ENCODE measurements at regions not wholly inside any gene's neighbourhood (a gene's known extent, or its start where the extent isn't known, plus 50 kb on each side); places are given as distances from the start of the nearest gene placed in this dataset.

- intact Hi-C loops (cut with micrococcal nuclease) = no loop called here
- Histone ChIP-seq H3K4me3 (no peak overlapping the region), H3K27ac (replicated peaks) (no peak overlapping the region), H3K27me3 (ENCODE audit: low read depth) (peaks cover 13% of the 10 kb centered on the region), H3K4me1 (no peaks in the 10 kb centered on the region), H3K36me3 (no peaks in the 10 kb centered on the region), H3K9me3 (replicated peaks) (no peaks in the 10 kb centered on the region)
- DNase-seq = no peak
- TF ChIP-seq, protein P1, sequence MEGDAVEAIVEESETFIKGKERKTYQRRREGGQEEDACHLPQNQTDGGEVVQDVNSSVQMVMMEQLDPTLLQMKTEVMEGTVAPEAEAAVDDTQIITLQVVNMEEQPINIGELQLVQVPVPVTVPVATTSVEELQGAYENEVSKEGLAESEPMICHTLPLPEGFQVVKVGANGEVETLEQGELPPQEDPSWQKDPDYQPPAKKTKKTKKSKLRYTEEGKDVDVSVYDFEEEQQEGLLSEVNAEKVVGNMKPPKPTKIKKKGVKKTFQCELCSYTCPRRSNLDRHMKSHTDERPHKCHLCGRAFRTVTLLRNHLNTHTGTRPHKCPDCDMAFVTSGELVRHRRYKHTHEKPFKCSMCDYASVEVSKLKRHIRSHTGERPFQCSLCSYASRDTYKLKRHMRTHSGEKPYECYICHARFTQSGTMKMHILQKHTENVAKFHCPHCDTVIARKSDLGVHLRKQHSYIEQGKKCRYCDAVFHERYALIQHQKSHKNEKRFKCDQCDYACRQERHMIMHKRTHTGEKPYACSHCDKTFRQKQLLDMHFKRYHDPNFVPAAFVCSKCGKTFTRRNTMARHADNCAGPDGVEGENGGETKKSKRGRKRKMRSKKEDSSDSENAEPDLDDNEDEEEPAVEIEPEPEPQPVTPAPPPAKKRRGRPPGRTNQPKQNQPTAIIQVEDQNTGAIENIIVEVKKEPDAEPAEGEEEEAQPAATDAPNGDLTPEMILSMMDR (IDR thresholded peaks at IDR 0.05; ENCODE audit: borderline replicate concordance) = no peak
These were observed 94.2 kb upstream of the MYL2 start for GRCh38 chr12:111014547-111014946.

GRCh38 chr12:111012918-111013317 lies 92.5 kb upstream of the MYL2 start:
- peaks cover 13% of the 10 kb centered on the region for H3K27me3 ChIP-seq (ENCODE audit: low read depth)

DNA sequence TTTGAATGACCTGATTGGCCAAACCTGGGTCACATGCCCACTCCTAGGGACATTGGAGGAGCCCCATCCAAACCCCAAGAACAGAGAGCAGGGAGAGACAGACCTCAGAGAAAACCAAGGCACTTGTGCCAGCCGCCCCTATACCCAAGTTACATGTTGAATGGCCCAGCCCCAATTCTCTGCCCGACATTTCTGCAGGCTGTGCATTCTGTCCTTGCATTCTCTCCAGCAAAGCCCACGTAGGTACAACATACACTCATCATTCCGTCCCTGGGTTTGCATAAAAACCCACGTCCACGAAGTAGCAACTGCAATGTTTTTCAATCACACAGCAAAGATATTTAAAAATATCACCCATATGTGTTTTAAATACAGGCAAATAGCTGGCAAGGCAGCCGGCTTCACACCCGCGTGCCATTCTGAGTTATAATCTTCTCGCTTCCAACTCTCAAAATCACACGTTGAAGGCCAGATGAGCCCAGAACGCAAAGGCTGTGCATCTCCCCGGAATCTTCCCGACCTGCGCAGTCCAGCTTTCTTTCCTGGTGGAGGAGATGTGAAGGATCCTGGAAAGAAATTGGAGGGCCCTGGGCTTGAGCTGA lies 91.7 kb upstream of the MYL2 start:
- peaks cover 6% of the 10 kb centered on the region for H3K27me3 ChIP-seq (ENCODE audit: low read depth)
- H3K4me3 ChIP-seq = no peak overlapping the region
- TF ChIP-seq, protein P1 (IDR thresholded peaks at IDR 0.05; ENCODE audit: borderline replicate concordance) = no peak
- no peaks in the 10 kb centered on the region for H3K4me1 ChIP-seq
- DNase-seq = no peak
- intact Hi-C loops (cut with micrococcal nuclease) = no loop called here
- H3K36me3 ChIP-seq = no peaks in the 10 kb centered on the region
- no peaks in the 10 kb centered on the region for H3K9me3 ChIP-seq (replicated peaks)
- no peak overlapping the region for H3K27ac ChIP-seq (replicated peaks)

More at GRCh38 chr12:111012918-111013317, 92.5 kb upstream of the MYL2 start:
- H3K4me1 ChIP-seq = no peaks in the 10 kb centered on the region
- no peak overlapping the region for H3K27ac ChIP-seq (replicated peaks)
- TF ChIP-seq, protein P1 (IDR thresholded peaks at IDR 0.05; ENCODE audit: borderline replicate concordance) = no peak
- intact Hi-C loops (cut with micrococcal nuclease) = no loop called here
- no peaks in the 10 kb centered on the region for H3K36me3 ChIP-seq
- H3K9me3 ChIP-seq (replicated peaks) = no peaks in the 10 kb centered on the region
- no peak overlapping the region for H3K4me3 ChIP-seq
- no peak for DNase-seq

DNA sequence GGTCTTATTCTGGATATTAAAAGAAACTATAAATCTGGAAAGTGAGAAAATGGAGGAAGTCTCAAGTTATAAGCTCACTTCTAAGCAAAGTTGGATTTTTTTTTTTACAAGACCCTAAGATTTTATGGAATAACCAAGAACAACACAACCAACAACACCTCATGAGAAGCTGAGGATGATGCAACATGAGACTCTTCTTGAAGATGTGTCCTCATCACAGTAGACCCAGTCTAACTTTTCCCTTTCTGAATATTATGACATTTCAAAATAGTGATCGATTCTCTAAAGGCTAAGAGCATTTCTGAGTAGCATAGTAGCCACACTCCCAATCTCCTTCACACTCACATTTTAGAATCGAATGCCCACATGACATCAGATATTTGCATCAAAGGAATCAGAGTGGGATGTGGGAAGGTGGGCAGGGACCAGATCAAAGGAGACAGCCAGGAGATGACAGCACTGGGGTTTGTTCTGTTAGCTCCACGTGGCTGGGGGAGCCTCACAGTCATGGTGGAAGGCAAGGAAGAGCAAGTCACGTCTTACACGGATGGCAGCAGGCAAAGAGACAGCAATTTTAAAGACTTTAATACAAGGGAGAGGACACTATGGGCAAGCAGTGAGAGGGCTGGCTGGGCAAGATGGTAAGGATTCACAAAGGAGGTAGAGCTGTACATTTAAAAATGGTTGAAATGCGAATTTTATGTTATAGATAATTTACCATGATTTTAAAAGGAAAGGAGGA lies 90.7 kb upstream of the MYL2 start:
- Histone ChIP-seq H3K9me3 (replicated peaks) (no peaks in the 10 kb centered on the region), H3K4me1 (no peaks in the 10 kb centered on the region), H3K27me3 (ENCODE audit: low read depth) (peaks cover 3% of the 10 kb centered on the region), H3K36me3 (no peaks in the 10 kb centered on the region), H3K27ac (replicated peaks) (no peak overlapping the region), H3K4me3 (no peak overlapping the region)
- TF ChIP-seq, protein P1 (IDR thresholded peaks at IDR 0.05; ENCODE audit: borderline replicate concordance) = no peak
- no peak for DNase-seq
- intact Hi-C loops (cut with micrococcal nuclease) = no loop called here

DNA sequence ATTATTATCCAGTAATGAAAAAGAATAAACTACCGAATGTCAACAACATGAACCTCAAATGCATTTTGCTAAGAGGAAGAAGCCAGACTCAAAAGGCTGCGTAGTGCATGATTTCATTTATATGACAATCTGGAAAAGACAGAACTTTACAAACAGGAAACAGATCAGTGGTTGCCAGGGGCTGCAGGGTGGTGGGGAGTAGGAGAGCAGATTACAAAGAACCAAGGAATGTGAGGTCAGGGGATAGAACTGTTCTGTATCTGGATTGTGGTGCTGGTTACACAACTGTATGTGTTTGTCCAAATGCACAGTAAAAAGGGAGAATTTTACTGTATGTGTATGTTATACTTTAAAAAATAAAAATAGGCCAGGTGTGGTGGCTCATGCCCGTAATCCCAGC lies 89.7 kb upstream of the MYL2 start:
- Histone ChIP-seq H3K4me1 (no peaks in the 10 kb centered on the region), H3K27ac (replicated peaks) (no peak overlapping the region), H3K36me3 (no peaks in the 10 kb centered on the region), H3K4me3 (no peak overlapping the region), H3K27me3 (ENCODE audit: low read depth) (peaks cover 12% of the 10 kb centered on the region), H3K9me3 (replicated peaks) (no peaks in the 10 kb centered on the region)
- TF ChIP-seq, protein P1 (IDR thresholded peaks at IDR 0.05; ENCODE audit: borderline replicate concordance) = no peak
- intact Hi-C loops (cut with micrococcal nuclease) = no loop called here
- no peak for DNase-seq

Measured in left ventricle myocardium inferior (tissue), 1 donor.